NCI-H1930 (cell line): ENCODE measurements at regions not wholly inside any gene's neighbourhood (a gene's known extent, or its start where the extent isn't known, plus 50 kb on each side); places are given as distances from the start of the nearest gene placed in this dataset.
"Not testable (repeated sequence)": the region's sequence is repeated elsewhere in the genome, so short reads cannot be mapped to it uniquely, and the experiment has no call there.

Experiments used
- DNase-seq, 2 experiments: peaks; one replicate each; lab custom pipeline; 2025; lab: John Stamatoyannopoulos, UW

DNA sequence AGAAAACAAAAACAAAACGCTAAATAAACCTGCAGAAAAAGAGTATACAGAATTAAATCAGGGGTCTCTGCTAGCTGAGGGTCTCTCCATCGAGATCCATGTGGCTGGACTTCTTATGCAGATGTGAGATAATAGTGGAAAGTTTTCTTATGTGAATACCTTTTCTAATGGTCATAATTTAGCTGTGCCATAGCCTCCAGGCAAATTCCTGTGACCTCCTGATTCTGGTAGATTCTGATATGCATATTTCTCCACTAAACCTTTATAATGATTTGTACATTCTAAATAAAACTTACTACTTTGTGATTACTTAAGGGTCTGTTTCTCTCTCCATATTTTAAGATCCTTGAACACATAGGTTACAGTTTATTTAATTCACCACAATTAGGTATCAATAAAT lies 1002.6 kb downstream of the GALC start:
- DNase-seq: no peak

DNA sequence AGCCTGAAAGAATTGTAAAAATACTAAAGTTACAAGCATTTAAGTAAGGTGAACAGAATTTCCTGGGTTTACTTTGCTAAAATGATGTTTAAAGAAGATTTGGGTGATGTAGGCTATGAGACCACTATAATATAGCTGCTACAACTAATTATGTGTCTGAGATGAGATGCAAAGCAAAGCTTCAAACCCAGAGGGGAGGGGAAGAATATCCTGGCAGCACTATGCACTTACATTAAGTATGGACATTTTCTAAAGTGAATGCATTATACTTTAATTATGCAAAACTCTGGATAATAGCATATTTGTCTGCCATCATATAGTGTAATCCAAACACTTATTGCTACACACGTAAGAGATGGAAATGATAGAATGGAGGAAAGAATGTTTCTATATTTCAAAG lies 1003.7 kb downstream of the GALC start:
- no peak for DNase-seq

DNA sequence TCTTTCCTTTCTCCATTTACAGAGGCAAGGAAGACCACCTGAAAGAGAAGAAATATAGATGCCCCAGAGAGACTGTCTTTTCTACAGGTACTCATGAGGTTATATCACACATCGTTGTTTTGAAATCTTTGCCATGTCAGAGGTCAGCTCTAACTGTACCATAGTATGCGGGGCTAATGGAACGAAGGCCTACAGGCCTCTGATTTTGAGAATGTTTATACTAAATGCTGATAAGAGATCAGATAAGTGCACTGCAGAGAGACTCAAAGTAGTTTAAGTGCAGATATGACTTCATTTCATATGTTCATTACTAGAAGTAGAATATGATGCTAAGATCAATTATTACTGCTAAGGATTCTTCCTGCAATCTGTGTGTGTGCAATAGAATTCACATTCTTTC lies 1005.0 kb downstream of the GALC start:
- DNase-seq: no peak

DNA sequence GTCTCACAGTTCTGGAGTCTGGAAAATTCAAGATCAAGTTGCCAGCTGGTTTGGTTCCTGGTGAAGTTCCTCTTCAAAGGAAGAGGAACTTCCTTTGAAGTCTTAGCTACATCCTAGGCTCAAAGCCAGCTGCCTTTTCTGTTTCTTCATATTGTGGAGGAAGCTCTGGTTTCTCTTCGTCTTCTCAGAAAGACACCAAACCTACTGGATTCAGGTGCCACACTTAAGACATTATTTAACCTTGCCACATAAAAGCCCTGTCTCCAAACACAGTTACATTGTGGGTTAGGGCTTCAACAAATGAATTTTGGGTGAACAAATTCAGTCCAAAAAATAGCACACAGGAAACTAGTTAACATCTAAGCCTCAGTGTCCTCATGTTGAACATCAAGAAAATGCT lies 1019.8 kb downstream of the GALC start:
- no peak for DNase-seq

DNA sequence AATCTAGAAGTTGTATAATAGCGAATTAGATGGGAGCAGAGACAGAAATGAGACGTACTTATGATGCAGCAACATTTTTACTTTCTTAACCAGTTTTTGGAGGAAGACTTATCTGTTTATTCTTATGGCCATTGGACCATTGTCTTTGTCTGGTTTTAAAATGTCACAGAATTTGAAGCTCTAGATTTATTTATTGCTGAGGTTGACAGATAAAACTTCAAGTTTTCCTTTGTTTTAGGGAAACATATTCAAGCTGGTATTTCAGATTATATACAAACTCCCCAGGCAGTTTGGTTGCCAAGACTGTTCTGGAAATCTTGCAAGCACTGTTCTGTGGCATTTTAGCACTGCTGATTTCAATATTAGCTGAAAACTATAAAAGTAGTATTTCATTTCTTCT lies 1021.7 kb downstream of the GALC start:
- DNase-seq: no peak

DNA sequence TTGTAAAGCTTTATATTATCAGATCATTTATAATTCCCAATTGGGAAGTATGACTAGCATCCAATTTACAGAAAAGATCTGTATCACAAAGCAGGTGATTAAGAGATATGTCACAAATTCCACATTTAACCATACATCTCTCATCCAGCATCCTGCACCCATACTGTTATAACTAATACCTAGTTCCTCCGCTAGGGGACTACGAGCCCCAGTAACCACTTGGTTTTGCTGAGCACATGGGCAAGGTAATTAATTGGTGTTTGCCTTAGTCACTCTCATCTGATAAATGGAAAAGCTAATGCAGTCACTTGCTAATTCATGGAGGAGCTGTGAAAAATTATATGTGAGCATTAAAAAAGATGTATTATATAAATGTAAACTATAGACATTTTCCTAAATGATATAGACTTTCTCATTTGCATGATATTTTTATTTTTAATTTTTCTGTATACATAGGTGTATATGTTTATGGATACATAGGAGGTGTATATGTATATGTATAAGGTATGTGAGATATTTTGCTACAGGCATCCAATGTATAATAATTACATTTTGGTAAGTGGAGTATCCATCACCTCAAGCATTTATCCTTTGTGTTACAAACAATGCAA lies 1031.8 kb downstream of the GALC start:
- no peak for DNase-seq

DNA sequence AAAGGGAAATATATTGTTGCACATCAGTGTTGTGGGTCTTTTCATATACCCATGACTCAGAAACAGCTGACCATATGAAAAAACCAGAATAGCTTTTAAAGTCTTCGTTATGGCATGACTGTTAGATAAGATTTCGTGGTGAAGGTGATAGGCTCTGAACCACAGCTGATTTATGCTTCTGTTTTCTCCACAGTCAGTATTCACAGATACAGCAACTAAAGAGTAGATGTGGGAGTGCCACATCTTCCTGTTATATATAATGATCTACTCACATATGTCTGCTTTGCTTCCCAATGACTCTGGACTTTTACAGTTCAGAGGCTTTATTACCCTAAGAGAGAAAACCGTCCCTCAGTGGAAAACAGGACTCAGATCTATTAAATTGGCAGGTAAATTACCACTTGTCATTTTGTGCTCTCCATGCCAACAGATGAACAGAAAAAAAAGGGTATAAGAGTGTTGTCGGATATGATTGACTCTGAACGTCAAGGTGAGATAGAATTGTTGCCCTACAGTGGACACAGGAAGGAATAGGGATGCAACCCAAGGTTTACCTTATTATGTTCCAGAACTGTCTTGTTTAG lies 1037.1 kb downstream of the GALC start:
- no peak for DNase-seq

DNA sequence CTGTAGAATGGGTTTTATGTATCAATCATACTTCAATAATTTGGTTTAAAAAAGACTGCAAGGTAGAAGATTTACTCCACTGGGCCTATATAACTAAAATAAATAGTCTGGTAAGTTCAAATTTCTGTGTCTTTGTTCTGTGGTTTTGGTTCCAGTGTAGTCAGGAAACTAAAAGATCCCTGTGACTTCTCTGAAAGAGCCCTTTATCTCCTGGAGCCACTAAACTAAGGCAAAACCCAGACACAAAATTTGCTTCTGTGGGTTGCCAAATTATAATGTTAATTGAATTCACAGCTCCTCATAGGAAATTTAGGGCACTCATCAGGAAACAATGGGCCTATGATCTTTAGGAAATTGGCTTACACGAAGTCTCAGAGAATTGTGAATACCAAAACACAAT lies 1038.4 kb downstream of the GALC start:
- DNase-seq: no peak

DNA sequence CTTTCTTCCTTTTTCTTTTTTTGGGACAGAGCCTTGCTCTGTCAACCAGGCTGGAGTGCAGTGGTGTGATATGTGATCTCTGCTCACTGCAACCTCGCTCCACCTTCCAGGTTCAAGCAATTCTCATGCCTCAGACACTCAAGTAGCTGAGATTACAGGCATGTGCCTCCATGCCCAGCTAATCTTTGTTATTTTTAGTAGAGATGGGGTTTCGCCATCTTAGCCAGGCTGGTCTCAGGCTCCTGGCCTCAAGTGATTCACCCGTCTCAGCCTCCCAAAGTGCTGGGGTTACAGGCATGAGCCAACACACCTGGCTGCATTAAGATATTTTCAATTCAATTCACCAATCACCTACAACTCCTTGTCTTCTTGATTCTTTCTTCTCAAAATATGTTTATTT lies 1046.5 kb downstream of the GALC start:
- no peak for DNase-seq

DNA sequence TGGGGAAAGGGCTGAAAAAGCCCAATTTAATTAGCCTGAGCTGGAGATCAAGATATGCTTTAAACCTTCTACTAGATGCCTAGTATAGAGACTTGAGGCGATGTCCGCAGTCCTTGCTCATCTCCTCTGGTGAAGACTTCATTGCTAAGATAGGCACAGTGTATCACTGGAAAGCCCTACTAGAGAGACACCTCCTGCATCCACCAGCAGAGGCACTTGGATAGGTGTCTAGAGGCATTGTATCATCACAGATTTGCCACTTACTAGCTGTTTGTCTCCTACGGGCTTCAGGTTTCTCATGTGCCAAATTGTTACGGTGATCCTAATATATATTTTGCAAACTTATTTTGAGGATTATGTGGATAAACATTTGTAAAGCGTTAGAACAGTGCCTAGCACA lies 1048.5 kb downstream of the GALC start:
- DNase-seq: no peak

DNA sequence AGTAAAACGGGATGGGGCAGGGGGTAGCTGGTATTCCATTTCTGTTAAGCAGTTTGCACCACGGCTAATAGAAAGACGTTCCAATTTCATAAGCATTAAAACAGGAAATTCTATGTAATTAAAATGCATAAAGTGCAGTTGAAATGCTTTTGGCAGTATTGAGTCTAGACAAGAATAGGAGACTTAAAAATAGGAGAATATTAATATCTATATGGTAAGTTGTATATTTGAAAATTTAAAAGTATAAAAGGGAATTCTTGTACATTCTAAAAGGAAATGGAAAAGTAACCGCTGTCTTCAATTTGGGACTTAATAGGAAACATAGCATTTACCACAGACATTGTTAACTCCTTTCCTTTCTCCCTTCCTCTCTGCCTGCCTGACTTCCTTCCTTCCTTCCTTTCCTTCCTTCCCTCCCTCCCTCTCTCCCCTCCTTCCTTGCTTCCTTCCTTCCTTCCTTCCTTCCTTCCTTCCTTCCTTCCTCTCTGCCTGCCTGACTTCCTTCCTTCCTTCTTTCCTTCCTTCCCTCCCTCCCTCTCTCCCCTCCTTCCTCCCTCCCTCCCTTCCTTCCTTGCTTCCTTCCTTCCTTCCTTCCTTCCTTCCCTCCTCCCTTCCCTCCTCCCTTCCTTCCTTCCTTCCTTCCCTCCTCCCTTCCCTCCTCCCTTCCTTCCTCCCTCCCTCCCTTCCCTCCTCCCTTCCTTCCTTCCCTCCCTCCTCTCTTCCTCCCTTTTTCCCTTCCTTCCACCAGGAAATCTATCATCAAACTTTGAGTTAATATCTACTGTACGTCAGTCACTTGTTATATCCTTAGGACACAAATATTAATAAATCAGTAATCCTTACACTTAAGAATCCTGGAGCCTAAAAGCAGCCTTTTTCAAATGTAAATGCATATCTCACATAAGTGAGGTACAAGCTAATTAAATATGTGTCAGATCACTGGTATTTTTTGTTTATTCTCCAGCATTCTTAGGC lies 1049.3 kb downstream of the GALC start:
- no peak for DNase-seq

DNA sequence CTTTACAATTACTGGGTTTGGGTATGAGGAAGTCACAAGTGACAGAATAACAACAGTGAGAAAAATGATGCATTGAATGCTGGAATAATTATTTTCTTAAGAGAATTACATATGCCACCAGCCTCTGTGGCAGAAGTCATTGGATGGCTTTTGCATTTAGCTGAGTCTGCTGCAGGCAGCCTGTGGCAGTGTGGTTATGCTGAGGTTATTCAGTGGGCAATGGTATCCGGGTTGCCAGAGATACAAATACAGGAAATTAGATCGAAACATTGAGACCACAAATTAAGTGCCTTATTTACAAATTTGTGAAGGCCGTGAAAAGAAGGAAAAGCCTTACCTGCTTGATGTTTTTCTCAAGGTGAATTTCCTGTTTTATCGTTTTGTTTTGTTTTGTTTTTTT lies 1050.0 kb downstream of the GALC start:
- DNase-seq: no peak

DNA sequence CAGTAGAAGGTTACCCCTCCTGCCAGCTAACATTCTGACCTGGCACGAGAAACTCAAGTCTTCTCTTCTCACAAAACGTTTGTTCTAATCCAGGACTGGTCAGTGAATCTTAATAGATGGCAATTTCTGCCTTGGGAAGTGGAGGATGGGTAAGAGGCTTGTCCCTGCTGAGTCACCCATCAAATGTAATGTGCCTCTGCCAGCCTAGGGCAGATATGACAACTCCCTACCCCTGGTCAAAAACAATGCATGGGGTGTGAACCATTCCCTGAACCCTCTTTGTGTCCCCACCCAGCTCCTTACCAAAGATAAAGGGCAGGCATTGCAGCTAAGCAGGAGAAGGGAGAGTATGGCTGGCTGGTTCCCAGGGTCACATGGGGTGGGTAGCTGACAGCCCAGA lies 1052.9 kb downstream of the GALC start:
- DNase-seq: no peak

DNA sequence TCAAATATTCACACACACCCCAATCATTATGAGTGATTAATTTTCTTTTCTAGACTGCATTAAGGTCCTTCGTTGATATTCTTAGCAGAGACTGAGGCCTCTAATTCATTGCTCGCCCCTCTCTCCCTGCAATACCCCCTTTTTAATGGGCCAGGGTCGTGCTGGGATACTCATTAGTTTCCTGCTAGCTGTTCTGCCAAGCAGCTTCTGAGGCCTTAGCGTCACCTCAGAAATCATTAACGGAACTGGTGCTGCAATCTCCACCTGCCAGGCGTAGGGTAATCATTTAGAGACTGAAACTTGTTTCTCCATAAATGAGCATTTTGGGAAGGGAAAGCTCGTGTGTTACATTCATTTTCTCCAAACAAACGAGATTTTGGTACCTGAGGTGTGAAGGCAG lies 1054.7 kb downstream of the GALC start:
- DNase-seq: no peak

DNA sequence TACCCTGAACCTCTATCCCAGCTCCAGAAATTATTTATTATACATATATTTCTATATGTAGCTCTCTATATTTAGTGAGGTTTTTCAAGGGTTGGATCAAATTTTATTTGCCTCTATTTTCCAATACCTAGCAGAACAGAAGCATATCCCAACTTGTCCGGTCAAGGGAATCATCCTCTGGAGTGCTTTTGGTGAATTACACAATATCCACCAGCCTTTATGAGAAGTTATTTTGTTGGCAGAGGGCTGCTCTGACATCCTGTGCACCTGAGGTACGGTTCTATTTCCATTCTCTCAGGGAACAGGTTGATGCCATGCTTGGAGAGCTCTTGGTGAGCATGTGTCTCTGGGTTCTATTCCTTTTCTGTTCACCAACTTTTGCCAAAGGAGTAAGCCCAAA lies 1056.4 kb downstream of the GALC start:
- no peak for DNase-seq

DNA sequence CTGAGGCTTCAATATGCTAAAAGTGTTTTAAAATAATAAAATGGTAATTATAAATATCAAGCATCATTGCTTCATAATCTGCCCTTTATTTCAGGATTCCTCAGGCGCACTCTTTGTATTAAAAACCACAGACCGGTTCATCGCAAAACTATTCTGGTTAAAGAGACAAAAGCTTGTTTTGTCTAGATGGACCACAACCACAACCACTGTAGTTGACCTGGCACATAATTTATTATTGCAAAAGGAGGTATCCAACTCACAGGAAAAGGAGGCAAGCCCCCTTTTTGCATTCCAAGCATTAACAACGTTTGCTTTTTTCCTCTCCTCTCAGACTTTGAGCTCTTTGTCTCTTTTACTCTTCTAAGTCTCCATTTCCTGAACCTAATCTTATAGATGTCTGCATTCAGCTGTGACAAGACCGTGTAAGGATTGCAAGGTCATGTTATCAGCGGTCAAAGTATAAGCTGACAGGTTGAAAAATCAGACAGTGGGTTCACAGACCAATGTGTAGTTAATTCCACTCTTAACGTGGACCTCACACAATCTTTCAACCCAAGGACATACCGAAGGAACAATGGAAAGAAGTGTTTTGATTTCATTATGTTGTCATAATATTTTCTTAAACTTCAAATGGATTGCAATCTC lies 1057.6 kb downstream of the GALC start:
- DNase-seq: no peak

DNA sequence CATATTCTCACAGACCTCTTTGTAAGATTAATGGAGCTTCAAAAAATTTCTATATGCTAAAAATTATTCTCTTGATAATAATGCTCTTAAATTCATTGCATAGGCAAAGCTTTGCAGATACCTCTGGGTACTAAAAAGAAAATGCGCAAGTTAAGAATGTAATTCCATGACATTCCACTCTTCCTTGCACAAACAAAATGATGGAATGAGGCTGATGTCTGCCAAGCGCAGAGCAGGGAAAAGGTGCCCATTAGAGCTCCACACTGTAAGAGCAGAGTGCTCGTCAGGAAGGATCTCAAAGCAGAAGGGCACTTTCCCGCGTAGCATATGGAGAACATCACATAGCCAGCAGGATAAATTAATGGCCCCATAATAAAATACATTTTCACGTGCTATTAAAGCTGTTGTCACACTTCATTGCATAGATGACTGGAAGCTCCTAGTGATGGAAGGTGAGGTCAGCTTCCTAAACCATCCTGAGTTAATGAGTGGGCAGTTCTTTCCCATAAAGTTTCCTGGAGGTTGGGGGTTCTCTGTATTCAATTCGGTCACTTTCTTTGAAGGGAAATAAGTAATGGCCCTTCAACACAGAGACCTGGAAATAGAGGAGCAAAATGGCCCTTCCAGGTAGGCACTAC lies 1058.9 kb downstream of the GALC start:
- DNase-seq: no peak

DNA sequence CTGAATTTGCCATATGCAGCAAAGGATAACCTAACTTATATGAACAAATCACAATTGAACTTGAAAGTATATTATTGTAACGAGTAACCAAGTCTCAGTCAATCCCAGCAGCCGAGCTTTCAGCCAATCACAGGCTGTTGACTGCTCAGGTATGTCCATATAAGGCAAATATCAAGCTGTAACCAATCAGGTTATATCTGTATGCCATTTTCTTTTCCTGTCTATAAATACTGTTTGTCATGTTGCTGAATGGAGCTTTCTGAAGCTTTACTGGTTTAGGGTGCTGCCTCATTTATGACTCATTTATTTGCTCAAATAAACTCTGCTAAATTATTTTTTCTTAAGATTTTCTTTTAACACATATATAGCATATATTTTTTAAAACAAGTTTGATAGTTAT lies 1059.5 kb downstream of the GALC start:
- no peak for DNase-seq

DNA sequence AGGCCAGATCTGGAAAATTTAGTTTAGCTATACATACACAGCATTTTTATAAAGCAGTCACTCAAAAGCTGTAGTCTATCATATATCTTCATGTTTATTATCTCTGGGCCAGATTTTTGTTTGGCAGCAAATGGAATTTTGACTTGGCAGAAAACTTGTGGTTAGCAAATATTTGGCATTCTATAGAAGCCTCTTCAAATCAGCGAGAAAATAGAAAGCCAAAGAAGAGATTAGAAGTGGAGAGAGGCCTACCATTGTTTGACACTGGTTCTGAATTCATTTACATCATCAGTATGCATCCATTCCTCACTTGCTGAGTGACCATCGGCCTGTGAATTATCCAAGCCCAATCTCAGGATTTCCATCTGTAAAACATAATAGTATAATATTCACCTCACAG lies 1077.6 kb downstream of the GALC start:
- DNase-seq: no peak

DNA sequence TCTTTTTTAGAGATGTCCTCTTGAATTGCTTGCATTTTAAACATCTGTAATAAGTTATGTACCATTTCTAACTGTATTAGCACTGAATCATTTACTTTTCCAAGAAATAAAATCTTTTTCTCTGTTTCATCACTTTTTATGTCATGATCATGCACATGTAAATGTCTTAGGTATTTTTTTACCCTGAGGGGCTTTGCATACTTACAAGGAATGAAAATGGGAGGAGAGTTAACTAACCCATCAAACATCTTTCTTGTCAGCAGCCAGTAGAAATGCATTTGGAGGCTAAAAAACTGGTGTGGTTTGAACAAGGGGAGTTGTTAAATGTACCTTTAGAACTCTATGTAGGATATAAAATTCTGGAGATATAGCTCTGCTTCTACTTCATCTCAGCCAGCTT lies 1080.3 kb downstream of the GALC start:
- no peak for DNase-seq

DNA sequence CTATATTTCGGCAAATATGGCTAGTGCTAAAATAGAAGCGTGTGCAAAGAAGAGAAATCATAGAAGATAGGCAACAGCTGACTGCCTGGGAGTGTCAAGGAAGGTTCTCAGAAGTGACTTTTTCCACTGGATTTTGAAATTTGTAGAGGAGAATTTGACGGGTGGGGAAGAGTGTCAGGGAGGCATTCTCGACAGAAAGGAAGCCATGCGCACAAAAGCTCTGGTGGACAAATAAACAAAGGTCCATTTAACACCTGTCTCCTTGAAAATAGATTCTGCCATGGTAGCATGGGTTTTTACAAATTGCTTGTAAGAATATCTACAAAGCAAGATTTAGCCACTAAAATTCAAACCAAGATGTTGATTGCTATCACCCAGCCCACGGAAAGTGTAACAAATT lies 1081.5 kb downstream of the GALC start:
- no peak for DNase-seq

DNA sequence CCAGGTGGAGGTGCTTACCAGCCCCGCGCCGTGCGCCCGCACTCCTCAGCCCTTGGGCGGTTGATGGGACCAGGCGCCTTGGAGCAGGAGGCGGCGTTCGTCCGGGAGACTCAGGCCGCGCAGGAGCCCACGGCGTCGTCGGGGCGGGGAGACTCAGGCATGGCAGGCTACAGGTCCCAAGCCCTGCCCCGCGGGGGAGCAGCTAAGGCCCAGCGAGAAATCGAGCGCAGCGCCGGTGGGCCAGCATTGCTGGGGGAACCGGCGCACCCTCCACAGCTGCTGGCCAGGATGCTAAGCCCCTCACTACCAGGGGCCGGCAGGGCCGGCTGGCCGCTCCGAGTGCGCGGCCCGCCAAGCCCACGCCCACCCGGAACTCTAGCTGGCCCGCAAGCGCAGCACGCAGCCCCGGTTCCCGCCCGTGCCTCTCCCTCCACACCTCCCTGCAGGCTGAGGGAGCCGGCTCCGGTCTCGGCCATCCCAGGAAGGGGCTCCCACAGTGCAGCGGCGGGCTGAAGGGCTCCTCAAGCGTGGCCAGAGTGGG lies 1087.5 kb downstream of the GALC start:
- not testable (repeated sequence) for DNase-seq
